ENCODE measurements at regions not wholly inside any gene's neighbourhood (a gene's known extent, or its start where the extent isn't known, plus 50 kb on each side); places are given as distances from the start of the nearest gene placed in this dataset.

GRCh38 chr3:87121856-87122255 is 105.3 kb upstream of the CHMP2B start:
- Histone ChIP-seq H3K9me1 (ENCODE audit: control insufficient read depth, extremely low read depth, insufficient read depth, low read length) (no peaks in the 10 kb centered on the region), H3K4me1 (ENCODE audit: control insufficient read depth, extremely low read depth, insufficient read depth, low read length) (no peaks in the 10 kb centered on the region), H3K4me3 (ENCODE audit: control insufficient read depth in 2 of 3, extremely low read depth in 1 of 3, insufficient read depth in 2 of 3, low read depth in 1 of 3, low read length in 3 of 3) (no peak overlapping the region), H2AFZ (ENCODE audit: control insufficient read depth, low read length) (no peak overlapping the region), H4K20me1 (ENCODE audit: control insufficient read depth, extremely low read depth, insufficient read depth, low read length) (no peaks in the 10 kb centered on the region), H3K36me3 (ENCODE audit: control insufficient read depth in 2 of 2, extremely low read depth in 1 of 2, insufficient read depth in 2 of 2, low read length in 2 of 2) (no peaks in the 10 kb centered on the region), H3K9me3 (ENCODE audit: control insufficient read depth, low read depth, low read length) (no peaks in the 10 kb centered on the region), H3K4me2 (ENCODE audit: control insufficient read depth, extremely low read depth, insufficient read depth, low read depth, low read length) (no peak overlapping the region), H3K27me3 (ENCODE audit: control insufficient read depth, extremely low read depth, insufficient read depth, low read length) (no peaks in the 10 kb centered on the region), H3K9ac (ENCODE audit: control insufficient read depth, extremely low read depth, insufficient read depth, low read length) (no peak overlapping the region), H3K27ac (ENCODE audit: control insufficient read depth, insufficient read depth, low read length) (no peak overlapping the region), H3K79me2 (ENCODE audit: control insufficient read depth, insufficient read depth, low read length) (no peaks in the 10 kb centered on the region)
- dilution Hi-C loops (cut with MboI; ENCODE audit: extremely low pct_ligation_motif_present, low sequenced_read_pairs): no loop called here
- DNase-seq (ENCODE audit: low read depth, low spot score) (no peak), FAIRE-seq (no peak)
- TF ChIP-seq EZH2 (IDR thresholded peaks at IDR 0.05; ENCODE audit: low read length): no peak
- TF ChIP-seq, protein P1, sequence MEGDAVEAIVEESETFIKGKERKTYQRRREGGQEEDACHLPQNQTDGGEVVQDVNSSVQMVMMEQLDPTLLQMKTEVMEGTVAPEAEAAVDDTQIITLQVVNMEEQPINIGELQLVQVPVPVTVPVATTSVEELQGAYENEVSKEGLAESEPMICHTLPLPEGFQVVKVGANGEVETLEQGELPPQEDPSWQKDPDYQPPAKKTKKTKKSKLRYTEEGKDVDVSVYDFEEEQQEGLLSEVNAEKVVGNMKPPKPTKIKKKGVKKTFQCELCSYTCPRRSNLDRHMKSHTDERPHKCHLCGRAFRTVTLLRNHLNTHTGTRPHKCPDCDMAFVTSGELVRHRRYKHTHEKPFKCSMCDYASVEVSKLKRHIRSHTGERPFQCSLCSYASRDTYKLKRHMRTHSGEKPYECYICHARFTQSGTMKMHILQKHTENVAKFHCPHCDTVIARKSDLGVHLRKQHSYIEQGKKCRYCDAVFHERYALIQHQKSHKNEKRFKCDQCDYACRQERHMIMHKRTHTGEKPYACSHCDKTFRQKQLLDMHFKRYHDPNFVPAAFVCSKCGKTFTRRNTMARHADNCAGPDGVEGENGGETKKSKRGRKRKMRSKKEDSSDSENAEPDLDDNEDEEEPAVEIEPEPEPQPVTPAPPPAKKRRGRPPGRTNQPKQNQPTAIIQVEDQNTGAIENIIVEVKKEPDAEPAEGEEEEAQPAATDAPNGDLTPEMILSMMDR (optimal IDR thresholded peaks at IDR 0.05 in 1 of 3, IDR thresholded peaks at IDR 0.05 in 1 of 3, conservative IDR thresholded peaks at IDR 0.05 in 1 of 3; ENCODE audit: extremely low read depth in 1 of 3, insufficient read depth in 2 of 3, low read length in 3 of 3): no peak

DNA sequence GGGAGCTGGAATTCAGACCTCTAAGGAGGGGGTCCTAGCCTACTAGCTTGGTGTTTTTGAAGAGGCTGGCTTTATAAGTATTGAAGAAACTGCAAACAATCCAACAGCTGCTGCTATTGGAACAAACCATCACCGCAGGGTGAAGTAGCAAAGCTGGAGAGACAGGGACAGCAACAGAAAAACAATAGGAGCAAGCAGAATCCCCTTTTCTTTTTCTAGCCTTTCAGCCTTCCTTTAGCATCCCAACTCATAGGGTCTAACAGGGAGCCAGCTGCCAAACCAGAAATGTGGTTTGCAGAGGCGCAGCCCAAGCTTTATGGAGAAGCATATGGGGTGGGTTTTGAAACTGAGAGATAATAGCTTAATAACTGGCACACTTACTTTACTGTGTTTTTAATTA is 106.2 kb upstream of the CHMP2B start:
- no peak for DNase-seq (ENCODE audit: low read depth, low spot score)
- Histone ChIP-seq H3K27me3 (ENCODE audit: control insufficient read depth, extremely low read depth, insufficient read depth, low read length) (no peaks in the 10 kb centered on the region), H3K4me3 (ENCODE audit: control insufficient read depth in 2 of 3, extremely low read depth in 1 of 3, insufficient read depth in 2 of 3, low read depth in 1 of 3, low read length in 3 of 3) (no peak overlapping the region), H3K79me2 (ENCODE audit: control insufficient read depth, insufficient read depth, low read length) (no peaks in the 10 kb centered on the region), H4K20me1 (ENCODE audit: control insufficient read depth, extremely low read depth, insufficient read depth, low read length) (no peaks in the 10 kb centered on the region), H3K36me3 (ENCODE audit: control insufficient read depth in 2 of 2, extremely low read depth in 1 of 2, insufficient read depth in 2 of 2, low read length in 2 of 2) (no peaks in the 10 kb centered on the region), H3K4me1 (ENCODE audit: control insufficient read depth, extremely low read depth, insufficient read depth, low read length) (no peaks in the 10 kb centered on the region), H3K9me3 (ENCODE audit: control insufficient read depth, low read depth, low read length) (no peaks in the 10 kb centered on the region), H3K27ac (ENCODE audit: control insufficient read depth, insufficient read depth, low read length) (no peak overlapping the region), H3K4me2 (ENCODE audit: control insufficient read depth, extremely low read depth, insufficient read depth, low read depth, low read length) (no peak overlapping the region), H3K9me1 (ENCODE audit: control insufficient read depth, extremely low read depth, insufficient read depth, low read length) (no peaks in the 10 kb centered on the region), H2AFZ (ENCODE audit: control insufficient read depth, low read length) (no peak overlapping the region), H3K9ac (ENCODE audit: control insufficient read depth, extremely low read depth, insufficient read depth, low read length) (no peak overlapping the region)
- TF ChIP-seq, protein P1 (optimal IDR thresholded peaks at IDR 0.05 in 1 of 3, IDR thresholded peaks at IDR 0.05 in 1 of 3, conservative IDR thresholded peaks at IDR 0.05 in 1 of 3; ENCODE audit: extremely low read depth in 1 of 3, insufficient read depth in 2 of 3, low read length in 3 of 3): no peak
- TF ChIP-seq EZH2 (IDR thresholded peaks at IDR 0.05; ENCODE audit: low read length): no peak
- no peak for FAIRE-seq
- dilution Hi-C loops (cut with MboI; ENCODE audit: extremely low pct_ligation_motif_present, low sequenced_read_pairs): no loop called here
